ENCODE measurements at regions not wholly inside any gene's neighbourhood (a gene's known extent, or its start where the extent isn't known, plus 50 kb on each side); places are given as distances from the start of the nearest gene placed in this dataset.
"Not testable (repeated sequence)": the region's sequence is repeated elsewhere in the genome, so short reads cannot be mapped to it uniquely, and the experiment has no call there.

DNA sequence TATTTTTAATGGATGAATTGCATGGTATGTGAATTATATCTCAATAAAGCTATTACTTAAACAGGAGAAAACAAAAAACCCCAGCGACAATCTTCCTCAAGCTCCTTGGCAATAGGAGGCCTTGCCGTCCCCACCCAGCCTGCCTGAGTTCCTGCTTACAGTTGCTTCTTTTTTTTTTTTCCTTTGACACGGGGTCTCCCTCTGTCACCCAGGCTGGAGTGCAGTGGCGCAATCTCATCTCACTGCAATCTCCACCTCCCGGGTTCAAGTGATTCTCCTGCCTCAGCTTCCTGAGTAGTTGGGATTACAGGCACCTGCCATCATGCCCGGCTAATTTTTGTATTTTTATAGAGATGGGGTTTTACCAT is 88.6 kb upstream of the CUX1 start:
- TF ChIP-seq EZH2 (IDR thresholded peaks at IDR 0.05; ENCODE audit: insufficient read depth, poor library complexity, severe bottlenecking); EZH2phosphoT487 (IDR thresholded peaks at IDR 0.05; ENCODE audit: insufficient read depth, low read depth): not testable (repeated sequence)
